ENCODE measurements at regions not wholly inside any gene's neighbourhood (a gene's known extent, or its start where the extent isn't known, plus 50 kb on each side); places are given as distances from the start of the nearest gene placed in this dataset.

- TF ChIP-seq CTCF (IDR thresholded peaks at IDR 0.05): no peak
- TF ChIP-seq POLR2A (IDR thresholded peaks at IDR 0.05): no peak
Observed at GRCh38 chr6:21715180-21715579, 121.6 kb downstream of the SOX4 start.

All from adrenal gland (tissue), 5 donors.